Astrocyte of the spinal cord (primary cell): ENCODE measurements at regions not wholly inside any gene's neighbourhood (a gene's known extent, or its start where the extent isn't known, plus 50 kb on each side); places are given as distances from the start of the nearest gene placed in this dataset.

Experiments
- DNase-seq: peaks from one replicate; pipeline ENCODE4 v3.0.0; 2011; ENCODE audit warnings: low read depth, low spot score
- H3K4me3 ChIP-seq: 2 replicates; pipeline ENCODE4 v1.5.1; 2011; ENCODE audit warnings: low read depth, mild to moderate bottlenecking, low read length, moderate library complexity
- in situ Hi-C: cut with HindIII; loops from 2 replicates; pipeline ENCODE4 v1.10.0; 2017; ENCODE audit warnings: low sequenced_read_pairs
- TF ChIP-seq, protein P1 (sequence below): IDR thresholded peaks from 2 replicates; pipeline ENCODE4 v1.5.1; 2012; ENCODE audit warnings: low read depth, mild to moderate bottlenecking, low read length, inconsistent platforms

- TF ChIP-seq, protein P1, sequence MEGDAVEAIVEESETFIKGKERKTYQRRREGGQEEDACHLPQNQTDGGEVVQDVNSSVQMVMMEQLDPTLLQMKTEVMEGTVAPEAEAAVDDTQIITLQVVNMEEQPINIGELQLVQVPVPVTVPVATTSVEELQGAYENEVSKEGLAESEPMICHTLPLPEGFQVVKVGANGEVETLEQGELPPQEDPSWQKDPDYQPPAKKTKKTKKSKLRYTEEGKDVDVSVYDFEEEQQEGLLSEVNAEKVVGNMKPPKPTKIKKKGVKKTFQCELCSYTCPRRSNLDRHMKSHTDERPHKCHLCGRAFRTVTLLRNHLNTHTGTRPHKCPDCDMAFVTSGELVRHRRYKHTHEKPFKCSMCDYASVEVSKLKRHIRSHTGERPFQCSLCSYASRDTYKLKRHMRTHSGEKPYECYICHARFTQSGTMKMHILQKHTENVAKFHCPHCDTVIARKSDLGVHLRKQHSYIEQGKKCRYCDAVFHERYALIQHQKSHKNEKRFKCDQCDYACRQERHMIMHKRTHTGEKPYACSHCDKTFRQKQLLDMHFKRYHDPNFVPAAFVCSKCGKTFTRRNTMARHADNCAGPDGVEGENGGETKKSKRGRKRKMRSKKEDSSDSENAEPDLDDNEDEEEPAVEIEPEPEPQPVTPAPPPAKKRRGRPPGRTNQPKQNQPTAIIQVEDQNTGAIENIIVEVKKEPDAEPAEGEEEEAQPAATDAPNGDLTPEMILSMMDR = no peak
- H3K4me3 ChIP-seq = no peak overlapping the region
- in situ Hi-C loops = no loop called here
- DNase-seq = no peak
These were observed 497.4 kb downstream of the ETS1 start for GRCh38 chr11:128089962-128090361.

DNA sequence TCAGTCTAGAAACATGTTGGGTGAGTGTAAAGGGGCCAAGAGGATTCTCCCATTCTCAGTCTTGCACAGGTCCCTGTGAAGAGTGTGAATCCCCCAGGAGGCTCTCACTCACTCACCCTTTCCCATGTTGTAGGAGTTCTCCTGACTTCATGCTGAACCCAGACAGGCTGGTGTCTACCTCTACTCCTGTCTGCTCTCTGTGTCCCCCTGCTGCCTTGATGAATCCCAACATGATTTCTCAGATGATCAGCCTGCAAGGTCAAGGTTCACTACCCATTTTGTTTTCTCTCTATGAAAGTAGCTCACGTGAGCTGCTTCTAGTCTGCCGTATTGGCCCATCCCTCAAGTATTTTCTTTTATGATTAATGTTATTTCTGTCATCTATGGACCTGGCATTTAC lies 500.6 kb downstream of the ETS1 start:
- no peak overlapping the region for H3K4me3 ChIP-seq
- DNase-seq = no peak
- TF ChIP-seq, protein P1 = no peak
- in situ Hi-C loops = no loop called here

GRCh38 chr11:128085276-128085675 lies 502.1 kb downstream of the ETS1 start:
- no peak overlapping the region for H3K4me3 ChIP-seq
- in situ Hi-C loops = no loop called here
- TF ChIP-seq, protein P1 = no peak
- DNase-seq = no peak

- DNase-seq = no peak
- TF ChIP-seq, protein P1 = no peak
- H3K4me3 ChIP-seq = no peak overlapping the region
- in situ Hi-C loops = no loop called here
These were observed 504.8 kb downstream of the ETS1 start for GRCh38 chr11:128082574-128082973.

DNA sequence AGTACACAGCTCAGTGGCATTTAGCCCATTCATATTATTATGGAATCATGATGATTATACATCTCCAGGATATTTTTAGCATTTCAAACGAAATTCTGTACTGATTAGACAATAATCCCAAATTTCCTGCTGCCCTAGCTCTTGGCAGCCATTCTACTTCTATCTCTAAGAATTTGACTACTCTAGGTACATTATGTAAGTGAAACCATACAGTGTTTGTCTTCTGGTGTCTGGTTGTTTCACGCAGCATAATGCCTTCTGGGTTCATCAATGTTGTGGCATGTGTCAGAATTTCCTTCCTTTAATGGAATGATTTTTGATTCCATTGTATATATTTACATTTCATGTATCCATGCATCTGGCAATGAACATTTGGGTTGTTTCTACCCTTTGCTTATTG lies 517.7 kb downstream of the ETS1 start:
- no peak overlapping the region for H3K4me3 ChIP-seq
- in situ Hi-C loops = no loop called here
- TF ChIP-seq, protein P1 = no peak
- DNase-seq = no peak

DNA sequence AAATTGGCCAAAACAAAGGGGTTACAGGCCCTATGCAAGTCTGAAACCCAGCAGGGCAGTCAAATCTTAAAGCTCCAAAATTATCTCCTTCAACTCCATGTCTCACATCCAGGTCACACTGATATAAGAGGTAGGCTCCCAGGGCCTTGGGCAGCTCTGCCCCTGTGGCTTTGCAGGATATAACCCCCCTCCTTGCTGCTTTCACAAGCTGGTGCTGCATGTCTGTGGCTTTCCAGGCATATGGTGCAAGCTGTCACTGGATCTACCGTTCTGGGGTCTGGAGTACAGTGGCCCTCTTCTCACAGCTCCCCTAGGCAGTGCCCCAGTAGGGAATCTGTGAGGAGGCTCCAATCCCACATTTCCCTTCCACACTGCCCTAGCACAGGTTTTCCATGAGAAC lies 519.6 kb downstream of the ETS1 start:
- in situ Hi-C loops = no loop called here
- no peak for DNase-seq
- TF ChIP-seq, protein P1 = no peak
- H3K4me3 ChIP-seq = no peak overlapping the region

GRCh38 chr11:128066399-128066798 lies 521.0 kb downstream of the ETS1 start:
- TF ChIP-seq, protein P1 = no peak
- no peak for DNase-seq
- no peak overlapping the region for H3K4me3 ChIP-seq
- in situ Hi-C loops = no loop called here
